SU-DHL-6 (cell line): ENCODE measurements at regions not wholly inside any gene's neighbourhood (a gene's known extent, or its start where the extent isn't known, plus 50 kb on each side); places are given as distances from the start of the nearest gene placed in this dataset.
"Not testable (repeated sequence)": the region's sequence is repeated elsewhere in the genome, so short reads cannot be mapped to it uniquely, and the experiment has no call there.

Experiments
- CTCF ChIP-seq: fragments of 200-600 bp; sonication (generic); IDR thresholded peaks from one replicate; pipeline ENCODE4 v1.5.1; 2017; ENCODE audit warnings: antibody characterized with exemption, mild to moderate bottlenecking, low read length, moderate library complexity; ENCODE audit not compliant: insufficient read depth, poor library complexity, severe bottlenecking
- EZH2phosphoT487 ChIP-seq: fragments of 200-600 bp; sonication (generic), shearing (Covaris generic); conservative IDR thresholded peaks from 2 replicates; pipeline ENCODE4 v1.6.1; 2018; ENCODE audit warnings: mild to moderate bottlenecking, antibody characterized with exemption, low read length, moderate library complexity, mixed read lengths

GRCh38 chr18:8914404-8915264 is 187.9 kb upstream of the NDUFV2 start:
- TF ChIP-seq CTCF, EZH2phosphoT487: not testable (repeated sequence)
